ENCODE measurements at regions not wholly inside any gene's neighbourhood (a gene's known extent, or its start where the extent isn't known, plus 50 kb on each side); places are given as distances from the start of the nearest gene placed in this dataset.

DNA sequence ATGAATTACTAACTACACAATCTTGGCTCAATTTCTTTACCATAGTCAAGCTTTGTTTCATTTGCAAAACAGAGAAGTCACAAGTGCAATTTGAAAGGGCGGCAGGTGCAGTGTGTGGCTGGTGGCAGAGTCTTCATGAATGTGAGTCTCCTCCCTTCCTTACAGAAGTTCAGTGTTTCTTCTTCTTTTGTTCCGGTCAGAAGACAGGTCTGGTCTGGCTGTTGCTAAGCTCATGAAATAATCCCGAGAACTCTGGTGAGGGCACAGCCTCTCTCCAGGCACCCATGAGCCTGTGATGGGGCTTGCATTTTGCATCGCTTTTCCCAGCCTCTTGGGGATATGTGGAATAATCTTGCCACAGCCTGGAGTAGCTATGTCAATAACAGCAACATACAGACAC lies 824.8 kb upstream of the SALL3 start:
- no peak overlapping the region for H3K18ac ChIP-seq (ENCODE audit: low read length)
- no peak overlapping the region for H2BK12ac ChIP-seq (ENCODE audit: low read length)
- H2BK5ac ChIP-seq (ENCODE audit: low read length) = no peak overlapping the region
- H3K27ac ChIP-seq (replicated peaks; ENCODE audit: low read length) = no peak overlapping the region
- no peak overlapping the region for H2BK15ac ChIP-seq (ENCODE audit: low read length)
- no peak overlapping the region for H2AK5ac ChIP-seq (ENCODE audit: low read depth, low read length)
- no peak overlapping the region for H3K14ac ChIP-seq (ENCODE audit: low read length)
- no peak overlapping the region for H2BK120ac ChIP-seq (ENCODE audit: low read depth, low read length)
- H3K23ac ChIP-seq (ENCODE audit: low read depth, low read length, poor library complexity) = no peak overlapping the region
- H4K91ac ChIP-seq (ENCODE audit: low read depth, low read length, poor library complexity) = no peak overlapping the region
- no peak overlapping the region for H3K4me3 ChIP-seq (ENCODE audit: low read length in 2 of 2)
- peaks cover 0 to 5% of the 10 kb centered on the region in 2 donors for H3K9me3 ChIP-seq (replicated peaks in 1 of 2; ENCODE audit: control insufficient read depth in 2 of 2, insufficient read depth in 1 of 2, low read depth in 1 of 2, low read length in 2 of 2)
- peaks cover 0 to 1% of the 10 kb centered on the region in 2 donors for H3K4me1 ChIP-seq (ENCODE audit: control insufficient read depth in 2 of 2, insufficient read depth in 1 of 2, low read depth in 1 of 2, low read length in 2 of 2)
- no peak for DNase-seq (ENCODE audit: low spot score)
- H4K8ac ChIP-seq (ENCODE audit: low read depth, low read length) = no peak overlapping the region
- H3K36me3 ChIP-seq (replicated peaks in 1 of 2; ENCODE audit: control insufficient read depth in 2 of 2, insufficient read depth in 2 of 2, low read length in 2 of 2) = peaks cover 0 to 3% of the 10 kb centered on the region in 2 donors
- no peak overlapping the region for H3K9ac ChIP-seq (ENCODE audit: low read depth, low read length, poor library complexity)
- H2AFZ ChIP-seq (ENCODE audit: low read length) = no peak overlapping the region
- no peak overlapping the region for H3K4me2 ChIP-seq (ENCODE audit: insufficient read depth, low read length, poor library complexity, severe bottlenecking)
- H3K4ac ChIP-seq (ENCODE audit: low read length) = no peak overlapping the region
- no peaks in the 10 kb centered on the region for H3K27me3 ChIP-seq (ENCODE audit: control insufficient read depth in 3 of 3, insufficient read depth in 3 of 3, low read depth in 1 of 3, low read length in 3 of 3)
- no CpG with 5 or more reads among the region's 4 CpGs for WGBS, 2 donors (ENCODE audit: extremely low coverage in 2 of 2, insufficient read length in 2 of 2, insufficient replicate concordance in 1 of 2)
- no peaks in the 10 kb centered on the region for H3K79me1 ChIP-seq (ENCODE audit: low read depth, low read length)

DNA sequence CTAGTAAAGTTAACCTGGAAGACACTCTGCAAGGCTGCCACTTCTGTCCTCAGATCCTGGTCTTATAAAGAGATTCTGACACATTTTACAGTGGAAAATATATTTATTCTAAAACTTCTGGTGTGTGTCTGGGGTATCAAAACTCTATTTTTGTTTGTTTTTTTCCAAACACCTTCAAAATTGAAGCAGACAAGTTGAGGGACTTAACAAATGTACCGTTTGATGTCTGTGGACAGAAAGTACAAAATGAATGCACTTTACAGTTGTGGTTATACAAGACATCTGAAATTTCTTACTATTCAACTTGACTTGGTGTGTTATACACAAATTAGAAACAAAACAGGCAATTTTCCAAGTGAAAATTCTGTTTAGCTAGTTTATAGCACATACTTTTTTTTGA lies 823.2 kb upstream of the SALL3 start:
- no peak overlapping the region for H2BK12ac ChIP-seq (ENCODE audit: low read length)

DNA sequence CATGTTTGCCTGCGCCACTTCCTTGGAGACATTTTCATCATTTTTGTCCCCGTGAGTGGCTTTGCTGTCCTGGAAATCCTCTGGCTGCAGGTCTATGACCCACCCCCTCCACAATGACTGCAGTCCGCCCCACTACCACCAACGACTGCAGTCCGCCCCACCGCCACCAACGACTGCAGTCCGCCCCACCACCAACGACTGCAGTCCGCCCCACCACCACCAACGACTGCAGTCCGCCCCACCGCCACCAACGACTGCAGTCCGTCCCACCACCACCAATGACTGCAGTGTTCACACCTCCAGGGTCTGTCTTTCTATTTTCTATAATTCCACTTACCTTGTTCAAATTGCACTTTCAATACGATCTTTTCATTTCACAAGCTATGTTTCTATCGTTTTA lies 820.7 kb upstream of the SALL3 start:
- Histone ChIP-seq H4K91ac (ENCODE audit: low read depth, low read length, poor library complexity) (no peak overlapping the region), H3K9me3 (replicated peaks in 1 of 2; ENCODE audit: control insufficient read depth in 2 of 2, insufficient read depth in 1 of 2, low read depth in 1 of 2, low read length in 2 of 2) (no peaks in the 10 kb centered on the region), H2BK5ac (ENCODE audit: low read length) (no peak overlapping the region), H3K23ac (ENCODE audit: low read depth, low read length, poor library complexity) (no peak overlapping the region), H3K9ac (ENCODE audit: low read depth, low read length, poor library complexity) (no peak overlapping the region), H3K4ac (ENCODE audit: low read length) (no peak overlapping the region), H2AK5ac (ENCODE audit: low read depth, low read length) (no peak overlapping the region), H3K4me2 (ENCODE audit: insufficient read depth, low read length, poor library complexity, severe bottlenecking) (no peak overlapping the region), H3K18ac (ENCODE audit: low read length) (no peak overlapping the region), H3K4me1 (ENCODE audit: control insufficient read depth in 2 of 2, insufficient read depth in 1 of 2, low read depth in 1 of 2, low read length in 2 of 2) (no peaks in the 10 kb centered on the region), H2BK12ac (ENCODE audit: low read length) (no peak overlapping the region), H3K14ac (ENCODE audit: low read length) (no peak overlapping the region), H2AFZ (ENCODE audit: low read length) (no peak overlapping the region), H3K79me1 (ENCODE audit: low read depth, low read length) (no peaks in the 10 kb centered on the region), H3K36me3 (replicated peaks in 1 of 2; ENCODE audit: control insufficient read depth in 2 of 2, insufficient read depth in 2 of 2, low read length in 2 of 2) (no peaks in the 10 kb centered on the region), H2BK120ac (ENCODE audit: low read depth, low read length) (no peak overlapping the region), H3K4me3 (ENCODE audit: low read length in 2 of 2) (no peak overlapping the region), H3K27me3 (ENCODE audit: control insufficient read depth in 3 of 3, insufficient read depth in 3 of 3, low read depth in 1 of 3, low read length in 3 of 3) (no peaks in the 10 kb centered on the region), H4K8ac (ENCODE audit: low read depth, low read length) (no peak overlapping the region), H2BK15ac (ENCODE audit: low read length) (no peak overlapping the region), H3K27ac (replicated peaks; ENCODE audit: low read length) (no peak overlapping the region)
- no CpG with 5 or more reads among the region's 17 CpGs for WGBS, 2 donors (ENCODE audit: extremely low coverage in 2 of 2, insufficient read length in 2 of 2, insufficient replicate concordance in 1 of 2)
- DNase-seq (ENCODE audit: low spot score) = no peak

More for the DNA sequence above, 823.2 kb upstream of the SALL3 start:
- no peaks in the 10 kb centered on the region for H3K27me3 ChIP-seq (ENCODE audit: control insufficient read depth in 3 of 3, insufficient read depth in 3 of 3, low read depth in 1 of 3, low read length in 3 of 3)
- no peaks in the 10 kb centered on the region for H3K79me1 ChIP-seq (ENCODE audit: low read depth, low read length)
- peaks cover 0 to 5% of the 10 kb centered on the region in 2 donors for H3K9me3 ChIP-seq (replicated peaks in 1 of 2; ENCODE audit: control insufficient read depth in 2 of 2, insufficient read depth in 1 of 2, low read depth in 1 of 2, low read length in 2 of 2)
- H2BK15ac ChIP-seq (ENCODE audit: low read length) = no peak overlapping the region
- no peak overlapping the region for H3K4ac ChIP-seq (ENCODE audit: low read length)
- H3K18ac ChIP-seq (ENCODE audit: low read length) = no peak overlapping the region
- H4K91ac ChIP-seq (ENCODE audit: low read depth, low read length, poor library complexity) = no peak overlapping the region
- no peak overlapping the region for H3K4me2 ChIP-seq (ENCODE audit: insufficient read depth, low read length, poor library complexity, severe bottlenecking)
- no peak overlapping the region for H2AK5ac ChIP-seq (ENCODE audit: low read depth, low read length)
- H2AFZ ChIP-seq (ENCODE audit: low read length) = no peak overlapping the region
- H3K14ac ChIP-seq (ENCODE audit: low read length) = no peak overlapping the region
- no CpG with 5 or more reads among the region's 1 CpG for WGBS, 2 donors (ENCODE audit: extremely low coverage in 2 of 2, insufficient read length in 2 of 2, insufficient replicate concordance in 1 of 2)
- no peak for DNase-seq (ENCODE audit: low spot score)
- peaks cover 0 to 1% of the 10 kb centered on the region in 2 donors for H3K4me1 ChIP-seq (ENCODE audit: control insufficient read depth in 2 of 2, insufficient read depth in 1 of 2, low read depth in 1 of 2, low read length in 2 of 2)
- H4K8ac ChIP-seq (ENCODE audit: low read depth, low read length) = no peak overlapping the region
- no peak overlapping the region for H3K4me3 ChIP-seq (ENCODE audit: low read length in 2 of 2)
- no peak overlapping the region for H2BK120ac ChIP-seq (ENCODE audit: low read depth, low read length)
- H3K27ac ChIP-seq (replicated peaks; ENCODE audit: low read length) = no peak overlapping the region
- H2BK5ac ChIP-seq (ENCODE audit: low read length) = no peak overlapping the region
- H3K9ac ChIP-seq (ENCODE audit: low read depth, low read length, poor library complexity) = no peak overlapping the region
- H3K36me3 ChIP-seq (replicated peaks in 1 of 2; ENCODE audit: control insufficient read depth in 2 of 2, insufficient read depth in 2 of 2, low read length in 2 of 2) = peaks cover 0 to 3% of the 10 kb centered on the region in 2 donors
- no peak overlapping the region for H3K23ac ChIP-seq (ENCODE audit: low read depth, low read length, poor library complexity)

DNA sequence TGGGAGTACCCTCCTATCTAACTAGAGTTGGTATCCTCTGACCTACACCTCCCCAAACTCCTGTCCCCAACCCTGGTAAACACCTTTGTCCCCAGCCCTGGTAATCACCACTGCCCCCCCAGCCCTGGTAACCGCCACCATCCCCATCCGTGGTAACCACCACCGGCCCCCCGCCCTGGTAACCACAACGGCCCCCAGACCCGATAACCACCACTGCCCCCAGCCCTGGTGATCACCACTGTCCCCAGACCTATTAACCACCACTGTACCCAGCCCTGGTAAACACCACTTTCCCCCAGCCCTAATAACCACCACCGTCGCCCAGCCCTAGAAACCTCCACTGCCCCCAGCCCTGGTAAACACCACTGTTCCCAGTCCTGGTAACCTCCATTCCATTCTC lies 820.2 kb upstream of the SALL3 start:
- Histone ChIP-seq H2BK5ac (ENCODE audit: low read length) (no peak overlapping the region), H3K23ac (ENCODE audit: low read depth, low read length, poor library complexity) (no peak overlapping the region), H2BK15ac (ENCODE audit: low read length) (no peak overlapping the region), H2BK12ac (ENCODE audit: low read length) (no peak overlapping the region), H3K4me1 (ENCODE audit: control insufficient read depth in 2 of 2, insufficient read depth in 1 of 2, low read depth in 1 of 2, low read length in 2 of 2) (no peaks in the 10 kb centered on the region), H4K8ac (ENCODE audit: low read depth, low read length) (no peak overlapping the region), H3K14ac (ENCODE audit: low read length) (no peak overlapping the region), H2BK120ac (ENCODE audit: low read depth, low read length) (no peak overlapping the region), H3K36me3 (replicated peaks in 1 of 2; ENCODE audit: control insufficient read depth in 2 of 2, insufficient read depth in 2 of 2, low read length in 2 of 2) (no peaks in the 10 kb centered on the region), H3K79me1 (ENCODE audit: low read depth, low read length) (no peaks in the 10 kb centered on the region), H4K91ac (ENCODE audit: low read depth, low read length, poor library complexity) (no peak overlapping the region), H3K9me3 (replicated peaks in 1 of 2; ENCODE audit: control insufficient read depth in 2 of 2, insufficient read depth in 1 of 2, low read depth in 1 of 2, low read length in 2 of 2) (no peaks in the 10 kb centered on the region), H3K18ac (ENCODE audit: low read length) (no peak overlapping the region), H2AK5ac (ENCODE audit: low read depth, low read length) (no peak overlapping the region), H2AFZ (ENCODE audit: low read length) (no peak overlapping the region), H3K4me2 (ENCODE audit: insufficient read depth, low read length, poor library complexity, severe bottlenecking) (no peak overlapping the region), H3K4me3 (ENCODE audit: low read length in 2 of 2) (no peak overlapping the region), H3K4ac (ENCODE audit: low read length) (no peak overlapping the region), H3K27ac (replicated peaks; ENCODE audit: low read length) (no peak overlapping the region), H3K9ac (ENCODE audit: low read depth, low read length, poor library complexity) (no peak overlapping the region), H3K27me3 (ENCODE audit: control insufficient read depth in 3 of 3, insufficient read depth in 3 of 3, low read depth in 1 of 3, low read length in 3 of 3) (no peaks in the 10 kb centered on the region)
- no CpG with 5 or more reads among the region's 8 CpGs for WGBS, 2 donors (ENCODE audit: extremely low coverage in 2 of 2, insufficient read length in 2 of 2, insufficient replicate concordance in 1 of 2)
- DNase-seq (ENCODE audit: low spot score) = no peak

All from neuronal stem cell (in vitro differentiated cells).